NOMO-1 (cell line): ENCODE measurements at regions not wholly inside any gene's neighbourhood (a gene's known extent, or its start where the extent isn't known, plus 50 kb on each side); places are given as distances from the start of the nearest gene placed in this dataset.

ENCODE experiments used
- DNase-seq, 2 experiments: peaks; one replicate each; lab custom pipeline; 2025; ENCODE audit not compliant: unreplicated experiment in 2 of 2; lab: John Stamatoyannopoulos, UW

- peak in 1 of 2 experiments; percentile 21 for DNase-seq
Observed at GRCh38 chr4:53656421-53656981, 65.2 kb upstream of the LNX1 start.

- DNase-seq: no peak
Observed at GRCh38 chr4:53654300-53654758, 63.0 kb upstream of the LNX1 start.

GRCh38 chr4:53653484-53654053 lies 62.3 kb upstream of the LNX1 start:
- DNase-seq: peak in 1 of 2 experiments; percentile 5

GRCh38 chr4:53651156-53651735 lies 60.0 kb upstream of the LNX1 start:
- no peak for DNase-seq

GRCh38 chr4:53649357-53649756 lies 58.1 kb upstream of the LNX1 start:
- no peak for DNase-seq

GRCh38 chr4:53647547-53647946 lies 56.3 kb upstream of the LNX1 start:
- peak; percentile 74 to 76 for DNase-seq

GRCh38 chr4:53646795-53647194 lies 55.5 kb upstream of the LNX1 start:
- no peak for DNase-seq

GRCh38 chr4:53645108-53645507 lies 53.8 kb upstream of the LNX1 start:
- DNase-seq: peak; percentile 4 to 19

- DNase-seq: peak; percentile 20 to 77
Observed at GRCh38 chr4:53644607-53645006, 53.3 kb upstream of the LNX1 start.
